Activated T-helper 17 cell treated with anti-CD3 and anti-CD28 coated beads, Interleukin-2, amount 50 U/mL, for 72 hours (primary cell): ENCODE measurements at regions not wholly inside any gene's neighbourhood (a gene's known extent, or its start where the extent isn't known, plus 50 kb on each side); places are given as distances from the start of the nearest gene placed in this dataset.

Experiments
- ATAC-seq: fragments of 150-1000 bp; cut with Tn5 transposase; replicated peaks from 2 replicates; pipeline ENCODE4 v1.10.0; 2021; ENCODE audit warnings: mild to moderate bottlenecking, moderate library complexity
- H3K27ac Mint-ChIP-seq: one replicate; pipeline ENCODE4 v1.8.0; 2022; ENCODE audit warnings: mixed read lengths
- H3K27me3 Mint-ChIP-seq: one replicate; pipeline ENCODE4 v1.8.0; 2022; ENCODE audit warnings: mixed read lengths
- H3K36me3 Mint-ChIP-seq: one replicate; pipeline ENCODE4 v1.8.0; 2022; ENCODE audit warnings: low read depth, mild to moderate bottlenecking, mixed read lengths
- H3K4me1 Mint-ChIP-seq: one replicate; pipeline ENCODE4 v1.8.0; 2022; ENCODE audit warnings: mixed read lengths
- H3K4me3 Mint-ChIP-seq: one replicate; pipeline ENCODE4 v1.8.0; 2022; ENCODE audit warnings: mild to moderate bottlenecking, mixed read lengths
- H3K9me3 Mint-ChIP-seq: one replicate; pipeline ENCODE4 v1.8.0; 2022; ENCODE audit warnings: mixed read lengths

GRCh38 chr2:105644174-105644980 is 100.3 kb upstream of the NCK2 start:
- no peaks in the 10 kb centered on the region for H3K27me3 Mint-ChIP-seq
- H3K4me3 Mint-ChIP-seq, result no peak overlapping the region
- H3K36me3 Mint-ChIP-seq, result no peaks in the 10 kb centered on the region
- H3K27ac Mint-ChIP-seq, result no peak overlapping the region
- ATAC-seq, result no peak
- H3K9me3 Mint-ChIP-seq, result peaks cover 3% of the 10 kb centered on the region
- no peaks in the 10 kb centered on the region for H3K4me1 Mint-ChIP-seq

- H3K9me3 Mint-ChIP-seq, result no peaks in the 10 kb centered on the region
- H3K4me1 Mint-ChIP-seq, result no peaks in the 10 kb centered on the region
- H3K36me3 Mint-ChIP-seq, result no peaks in the 10 kb centered on the region
- no peaks in the 10 kb centered on the region for H3K27me3 Mint-ChIP-seq
- ATAC-seq, result no peak
- no peak overlapping the region for H3K27ac Mint-ChIP-seq
- H3K4me3 Mint-ChIP-seq, result no peak overlapping the region
Observed at GRCh38 chr2:105643405-105644173, 101.1 kb upstream of the NCK2 start.

GRCh38 chr2:105641389-105641811 is 103.3 kb upstream of the NCK2 start:
- H3K9me3 Mint-ChIP-seq, result no peaks in the 10 kb centered on the region
- H3K27ac Mint-ChIP-seq, result no peak overlapping the region
- no peaks in the 10 kb centered on the region for H3K4me1 Mint-ChIP-seq
- H3K27me3 Mint-ChIP-seq, result no peaks in the 10 kb centered on the region
- no peak overlapping the region for H3K4me3 Mint-ChIP-seq
- no peak for ATAC-seq
- H3K36me3 Mint-ChIP-seq, result no peaks in the 10 kb centered on the region

- ATAC-seq, result no peak
- H3K27me3 Mint-ChIP-seq, result no peaks in the 10 kb centered on the region
- H3K4me3 Mint-ChIP-seq, result no peak overlapping the region
- H3K4me1 Mint-ChIP-seq, result no peaks in the 10 kb centered on the region
- no peaks in the 10 kb centered on the region for H3K36me3 Mint-ChIP-seq
- H3K9me3 Mint-ChIP-seq, result no peaks in the 10 kb centered on the region
- H3K27ac Mint-ChIP-seq, result no peak overlapping the region
Observed at GRCh38 chr2:105640246-105640645, 104.5 kb upstream of the NCK2 start.

GRCh38 chr2:105636109-105636740 is 108.5 kb upstream of the NCK2 start:
- no peak overlapping the region for H3K27ac Mint-ChIP-seq
- H3K36me3 Mint-ChIP-seq, result no peaks in the 10 kb centered on the region
- ATAC-seq, result no peak
- H3K9me3 Mint-ChIP-seq, result no peaks in the 10 kb centered on the region
- H3K4me3 Mint-ChIP-seq, result no peak overlapping the region
- no peaks in the 10 kb centered on the region for H3K4me1 Mint-ChIP-seq
- no peaks in the 10 kb centered on the region for H3K27me3 Mint-ChIP-seq

- Mint-ChIP-seq H3K4me3 (no peak overlapping the region), H3K36me3 (no peaks in the 10 kb centered on the region)
Observed at GRCh38 chr2:105635564-105635963, 109.1 kb upstream of the NCK2 start.

GRCh38 chr2:105634198-105634597 is 110.5 kb upstream of the NCK2 start:
- Mint-ChIP-seq H3K9me3 (no peaks in the 10 kb centered on the region), H3K36me3 (no peaks in the 10 kb centered on the region), H3K27ac (no peak overlapping the region), H3K4me3 (no peak overlapping the region), H3K4me1 (no peaks in the 10 kb centered on the region), H3K27me3 (no peaks in the 10 kb centered on the region)
- ATAC-seq, result no peak

More at GRCh38 chr2:105635564-105635963, 109.1 kb upstream of the NCK2 start:
- Mint-ChIP-seq H3K4me1 (no peaks in the 10 kb centered on the region), H3K27me3 (no peaks in the 10 kb centered on the region), H3K27ac (no peak overlapping the region), H3K9me3 (no peaks in the 10 kb centered on the region)
- ATAC-seq, result no peak

GRCh38 chr2:105631922-105632321 is 112.8 kb upstream of the NCK2 start:
- Mint-ChIP-seq H3K9me3 (peaks cover 3% of the 10 kb centered on the region), H3K27ac (no peak overlapping the region), H3K4me3 (no peak overlapping the region), H3K4me1 (no peaks in the 10 kb centered on the region), H3K36me3 (no peaks in the 10 kb centered on the region), H3K27me3 (peaks cover 4% of the 10 kb centered on the region)
- ATAC-seq, result no peak

GRCh38 chr2:105631011-105631410 is 113.7 kb upstream of the NCK2 start:
- Mint-ChIP-seq H3K9me3 (peaks cover 3% of the 10 kb centered on the region), H3K4me3 (no peak overlapping the region), H3K27me3 (peaks cover 4% of the 10 kb centered on the region), H3K36me3 (no peaks in the 10 kb centered on the region), H3K27ac (no peak overlapping the region), H3K4me1 (no peaks in the 10 kb centered on the region)
- ATAC-seq, result no peak

GRCh38 chr2:105629634-105630033 is 115.1 kb upstream of the NCK2 start:
- H3K4me1 Mint-ChIP-seq, result no peaks in the 10 kb centered on the region
- peaks cover 3% of the 10 kb centered on the region for H3K9me3 Mint-ChIP-seq
- H3K4me3 Mint-ChIP-seq, result no peak overlapping the region
- H3K36me3 Mint-ChIP-seq, result no peaks in the 10 kb centered on the region
- H3K27me3 Mint-ChIP-seq, result peaks cover 4% of the 10 kb centered on the region
- no peak overlapping the region for H3K27ac Mint-ChIP-seq
- ATAC-seq, result no peak

- Mint-ChIP-seq H3K4me1 (no peaks in the 10 kb centered on the region), H3K36me3 (no peaks in the 10 kb centered on the region), H3K27me3 (peaks cover 4% of the 10 kb centered on the region), H3K4me3 (no peak overlapping the region), H3K27ac (no peak overlapping the region), H3K9me3 (peaks cover 3% of the 10 kb centered on the region)
- no peak for ATAC-seq
Observed at GRCh38 chr2:105627534-105627933, 117.2 kb upstream of the NCK2 start.

- no peak for ATAC-seq
- H3K36me3 Mint-ChIP-seq, result no peaks in the 10 kb centered on the region
Observed at GRCh38 chr2:105626966-105627340, 117.8 kb upstream of the NCK2 start.

GRCh38 chr2:105626212-105626965 is 118.3 kb upstream of the NCK2 start:
- Mint-ChIP-seq H3K27ac (no peak overlapping the region), H3K9me3 (peaks cover 3% of the 10 kb centered on the region), H3K27me3 (peaks cover 10% of the 10 kb centered on the region), H3K4me1 (no peaks in the 10 kb centered on the region), H3K4me3 (no peak overlapping the region), H3K36me3 (no peaks in the 10 kb centered on the region)
- no peak for ATAC-seq

More at GRCh38 chr2:105626966-105627340, 117.8 kb upstream of the NCK2 start:
- Mint-ChIP-seq H3K27me3 (peaks cover 6% of the 10 kb centered on the region), H3K9me3 (peaks cover 3% of the 10 kb centered on the region), H3K27ac (no peak overlapping the region), H3K4me3 (no peak overlapping the region), H3K4me1 (no peaks in the 10 kb centered on the region)

GRCh38 chr2:105625632-105626031 is 119.1 kb upstream of the NCK2 start:
- Mint-ChIP-seq H3K27ac (no peak overlapping the region), H3K9me3 (peaks cover 3% of the 10 kb centered on the region), H3K4me3 (no peak overlapping the region), H3K27me3 (peaks cover 10% of the 10 kb centered on the region), H3K36me3 (no peaks in the 10 kb centered on the region), H3K4me1 (no peaks in the 10 kb centered on the region)
- no peak for ATAC-seq
